HG03432 (cell line): ENCODE measurements at regions not wholly inside any gene's neighbourhood (a gene's known extent, or its start where the extent isn't known, plus 50 kb on each side); places are given as distances from the start of the nearest gene placed in this dataset.
A peak's percentile ranks its signal among the peaks of the same experiment; 100 is the strongest.

Experiments used
- ATAC-seq: cut with Tn5 transposase; IDR thresholded peaks from one replicate; pipeline ENCODE4 v1.9.1; 2021; ENCODE audit warnings: mild to moderate bottlenecking, moderate library complexity; ENCODE audit not compliant: unreplicated experiment

DNA sequence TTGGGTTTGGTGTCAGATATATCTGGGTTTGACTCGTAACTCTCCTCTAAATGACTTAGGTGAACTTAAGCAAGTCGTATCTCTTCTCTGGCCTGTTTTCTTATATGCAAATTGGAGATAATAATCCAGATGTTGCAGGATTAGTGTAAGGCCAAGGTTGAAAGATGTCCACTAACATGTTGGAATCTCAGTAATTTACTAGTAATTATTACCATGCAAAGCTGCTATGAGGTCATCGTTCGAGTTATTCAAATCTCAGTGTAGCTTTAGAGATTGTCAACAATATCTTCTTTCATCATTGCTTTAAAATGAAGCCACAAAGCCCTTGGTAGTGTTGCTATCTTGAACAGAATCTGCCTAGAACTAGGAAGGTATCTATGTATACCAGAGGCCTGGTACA, 437.7 kb upstream of the KLF4 start:
- no peak for ATAC-seq

DNA sequence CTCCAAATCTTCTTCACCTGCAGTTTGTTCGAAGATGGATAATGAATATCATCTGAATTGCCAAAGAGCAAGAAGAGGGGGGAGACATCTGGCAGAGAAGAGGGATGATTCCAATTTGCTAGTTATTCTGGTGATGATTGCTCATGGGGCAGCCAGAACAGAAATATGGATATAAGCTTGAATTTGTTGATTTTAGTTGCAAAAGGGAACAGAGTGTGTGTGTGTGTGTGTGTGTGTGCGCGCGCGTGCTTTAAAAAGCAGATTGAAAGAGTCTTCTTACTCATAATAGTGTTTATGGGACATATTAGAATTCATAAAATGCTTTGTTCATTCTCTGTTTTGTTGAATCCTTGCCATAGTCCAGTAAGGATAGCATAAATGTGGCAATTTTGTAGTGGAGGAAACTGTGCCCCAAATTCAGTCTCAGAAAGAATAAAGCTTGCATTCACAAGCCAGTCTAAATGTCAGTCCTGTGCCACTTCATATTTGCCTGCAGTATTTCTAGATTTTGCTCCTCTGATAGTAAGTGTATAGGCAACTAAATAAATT, 436.3 kb upstream of the KLF4 start:
- no peak for ATAC-seq

DNA sequence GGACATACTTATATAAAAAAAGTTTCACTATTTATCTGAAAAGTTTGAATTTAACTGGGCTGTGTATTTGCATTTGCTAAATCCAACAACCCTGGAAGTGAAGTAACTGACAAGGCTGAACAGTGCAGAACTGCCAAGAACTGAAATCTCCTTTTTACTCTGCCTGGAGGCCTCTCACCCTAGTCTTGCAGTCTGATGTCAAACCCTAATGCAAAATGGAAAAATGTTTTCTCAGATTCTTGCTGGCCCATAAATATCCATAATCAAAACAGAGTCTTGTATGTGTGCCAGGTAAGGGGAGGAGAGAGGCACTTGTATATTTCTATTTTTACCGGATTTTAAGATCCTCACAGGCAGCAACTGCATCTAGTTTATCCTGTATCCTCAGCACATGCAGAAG, 432.7 kb upstream of the KLF4 start:
- ATAC-seq: no peak

DNA sequence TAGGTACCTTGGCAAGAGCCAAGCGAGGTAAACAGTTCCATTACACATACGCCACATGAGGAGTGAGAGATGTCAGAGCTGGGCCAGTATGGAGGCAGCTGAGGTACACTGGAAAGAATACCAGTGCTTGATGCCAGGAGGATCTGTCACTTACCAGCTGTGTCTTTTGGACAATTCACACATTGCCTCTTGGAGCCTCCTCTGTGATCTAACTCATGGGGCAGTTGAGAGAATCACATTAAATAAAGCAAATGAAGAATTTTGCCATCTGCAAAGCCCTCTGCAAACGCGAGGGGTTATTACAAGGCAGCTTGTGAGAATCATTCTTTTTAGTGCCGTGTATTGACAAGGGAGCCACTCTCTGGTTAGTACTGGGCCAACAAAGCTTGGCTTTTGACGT, 429.7 kb upstream of the KLF4 start:
- ATAC-seq: no peak

DNA sequence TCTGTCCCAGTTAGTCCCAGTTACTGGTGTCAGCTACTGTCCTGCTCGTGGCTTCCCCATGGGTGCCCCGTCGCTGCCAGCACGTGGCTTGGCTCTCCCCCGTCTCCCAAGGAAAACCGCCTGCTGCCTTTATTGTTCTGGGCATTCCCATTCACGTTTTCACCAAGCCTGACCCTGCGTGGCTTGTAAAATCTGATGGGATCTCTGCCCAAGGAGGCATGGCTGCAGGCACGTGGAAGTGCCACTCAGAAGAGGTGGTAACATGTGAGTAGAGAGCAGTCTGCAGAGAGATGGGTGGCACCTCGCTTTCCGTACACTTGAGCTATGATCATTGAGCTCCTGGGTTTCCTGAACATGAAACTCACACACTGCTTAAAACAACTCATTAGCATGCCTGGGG, 429.2 kb upstream of the KLF4 start:
- ATAC-seq: no peak

DNA sequence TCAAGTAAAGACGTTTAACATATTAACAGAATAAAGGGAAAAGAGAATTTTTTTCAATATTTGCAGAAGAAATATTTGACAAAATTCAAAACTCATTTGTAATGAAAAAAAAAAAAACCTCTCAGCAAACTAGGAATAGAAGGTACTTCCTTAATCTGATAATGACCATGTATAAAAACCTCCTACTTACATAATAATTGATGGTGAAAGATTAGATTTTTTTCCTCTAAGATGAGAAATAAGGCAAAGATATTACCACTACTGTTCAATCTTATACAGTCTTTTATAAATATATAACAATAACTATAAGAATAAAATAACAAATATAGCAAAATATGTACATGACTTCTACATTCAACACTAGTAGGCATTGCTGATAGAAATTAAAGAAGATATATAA, 424.6 kb upstream of the KLF4 start:
- ATAC-seq: no peak

DNA sequence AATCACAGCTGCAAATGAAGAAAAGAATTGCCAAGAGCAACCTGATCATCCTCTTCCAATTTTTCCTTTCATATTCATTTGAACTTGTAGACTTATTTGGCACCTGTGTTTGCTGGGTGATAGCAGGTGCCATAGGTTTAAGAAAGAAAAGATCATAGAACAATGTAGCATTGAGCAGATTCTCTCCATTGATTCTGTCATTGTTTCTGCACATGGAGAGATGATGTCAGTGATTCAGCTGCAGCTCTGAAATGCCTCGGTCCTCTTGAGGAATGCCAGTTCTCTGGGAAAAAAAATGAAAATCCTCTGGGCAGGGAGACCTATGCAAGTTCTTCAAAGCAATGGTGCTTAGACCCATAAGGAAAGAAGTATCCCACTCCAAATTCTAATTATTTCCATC, 418.1 kb upstream of the KLF4 start:
- ATAC-seq: no peak

DNA sequence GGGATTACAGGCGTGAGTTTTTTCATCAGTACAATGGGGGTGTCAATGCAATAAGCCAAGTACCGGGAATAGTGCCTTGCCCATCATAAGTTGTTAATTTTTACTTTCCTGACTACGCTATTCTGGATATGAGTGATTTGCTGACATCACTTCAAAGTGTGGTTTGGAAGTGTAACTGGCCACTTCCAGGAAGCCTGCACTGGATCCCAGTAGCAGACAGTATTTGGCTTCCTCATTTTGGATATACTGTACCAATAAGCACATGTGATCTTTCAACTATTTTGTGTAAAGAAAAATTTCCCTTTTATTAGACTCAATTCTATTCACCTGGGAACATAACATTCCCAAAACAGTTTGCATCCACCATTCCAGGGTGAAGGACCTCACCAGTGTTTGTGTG, 417.7 kb upstream of the KLF4 start:
- no peak for ATAC-seq

DNA sequence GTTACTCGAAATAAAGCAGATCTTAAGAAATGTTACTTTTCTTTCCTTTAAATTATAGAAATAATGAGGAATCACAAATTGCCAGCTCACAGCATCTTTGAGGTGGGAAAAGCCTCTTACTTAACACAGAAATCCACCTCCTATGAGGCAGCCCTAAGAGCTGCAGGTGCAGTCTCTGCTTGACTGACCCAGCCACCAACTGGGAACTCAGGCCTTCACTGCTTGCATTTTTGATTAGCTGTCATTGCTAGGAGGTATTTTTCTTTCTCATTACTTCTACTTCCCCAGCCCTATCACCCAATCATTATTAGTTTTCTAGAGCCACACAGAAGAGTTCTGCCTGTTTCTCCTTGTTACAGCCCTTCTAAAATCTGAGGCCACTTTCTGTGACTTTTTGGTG, 416.5 kb upstream of the KLF4 start:
- ATAC-seq: no peak

DNA sequence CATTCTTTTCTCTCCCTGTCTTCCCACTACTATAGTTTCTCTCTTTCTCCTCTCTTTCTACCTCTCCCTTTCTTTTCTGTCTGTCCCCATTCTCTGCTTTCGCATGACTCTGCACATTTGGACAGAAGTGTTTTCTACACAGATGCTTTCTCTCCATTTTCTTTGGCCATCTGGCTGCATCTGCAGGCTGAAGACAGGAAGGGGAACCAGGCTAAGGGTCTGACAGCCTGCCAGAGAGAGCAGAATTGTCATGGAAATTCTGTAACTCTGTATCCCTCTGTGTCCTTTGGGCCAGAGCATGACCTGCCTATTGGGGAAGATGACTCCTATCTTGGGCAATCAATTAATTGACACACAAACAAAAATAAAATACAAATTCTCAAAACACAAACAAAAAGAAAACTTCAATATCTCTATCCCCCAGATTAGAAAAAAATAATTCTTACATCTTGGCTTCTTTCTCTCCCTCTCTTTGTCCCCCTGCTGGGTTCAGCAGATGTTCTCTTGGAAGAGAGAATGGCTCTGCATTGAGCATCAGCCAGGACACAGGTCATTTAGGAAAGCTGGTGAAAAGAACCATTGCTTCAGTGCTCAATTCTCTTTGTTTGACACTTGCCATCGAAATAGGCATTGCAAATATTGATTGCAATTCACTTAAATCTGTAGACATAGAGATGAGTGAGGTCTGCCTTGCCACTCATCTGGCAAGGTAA, 415.9 kb upstream of the KLF4 start:
- no peak for ATAC-seq

DNA sequence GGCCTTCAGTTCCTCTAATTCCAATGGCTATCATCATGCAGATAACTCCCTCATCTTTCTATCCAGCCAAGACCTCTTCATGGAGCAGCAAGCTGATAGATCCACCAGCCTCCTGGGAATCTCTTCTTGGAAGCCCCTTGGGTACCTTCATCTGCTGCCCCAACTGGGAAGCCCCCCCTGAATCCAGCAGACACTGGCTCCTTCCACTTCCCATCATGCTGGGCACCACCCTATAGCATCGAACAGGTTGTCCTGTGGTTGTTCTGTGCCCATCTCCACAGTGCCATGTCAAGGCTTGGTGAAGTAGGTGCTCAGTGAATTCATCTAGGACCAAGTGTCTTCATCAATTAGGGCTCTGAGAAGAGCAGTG, 410.4 kb upstream of the KLF4 start:
- ATAC-seq: no peak

DNA sequence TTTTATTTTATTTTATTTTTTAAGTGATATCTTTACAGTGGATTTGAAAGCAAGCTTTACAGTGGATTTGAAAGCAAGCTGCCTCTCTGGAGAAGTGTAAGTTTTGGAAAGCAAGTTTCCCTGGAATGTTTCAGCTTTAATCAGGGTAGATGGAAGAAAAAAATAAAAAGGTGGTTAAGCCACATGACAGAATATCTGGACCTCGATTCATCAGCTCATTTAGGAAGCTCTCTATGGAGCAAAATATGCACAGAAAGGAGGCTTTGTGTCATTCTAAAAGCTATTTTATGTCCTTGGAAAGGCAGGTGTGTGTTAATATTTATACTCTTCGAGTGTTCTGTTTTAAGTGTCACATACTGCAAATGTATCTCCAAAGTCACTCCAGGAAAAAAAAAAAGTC, 409.2 kb upstream of the KLF4 start:
- no peak for ATAC-seq

DNA sequence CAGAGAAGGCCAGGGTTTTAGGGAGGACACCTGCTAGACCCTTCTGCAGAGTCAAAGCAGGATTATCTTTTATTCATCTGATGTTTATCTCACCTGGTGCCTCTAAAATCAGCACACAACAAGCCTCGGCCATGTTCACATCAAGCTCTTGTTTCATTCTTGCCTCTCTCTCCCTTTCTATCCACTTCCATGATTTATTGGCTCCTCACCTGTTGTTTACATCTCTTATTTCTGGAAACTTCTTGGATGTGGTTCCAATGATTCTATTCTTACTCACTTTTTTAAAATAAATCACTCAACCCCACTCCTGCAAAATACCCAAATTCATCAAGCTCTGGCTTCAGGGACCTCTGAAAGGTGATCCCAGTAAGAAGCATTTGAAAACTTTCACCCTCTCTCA, 407.0 kb upstream of the KLF4 start:
- no peak for ATAC-seq

DNA sequence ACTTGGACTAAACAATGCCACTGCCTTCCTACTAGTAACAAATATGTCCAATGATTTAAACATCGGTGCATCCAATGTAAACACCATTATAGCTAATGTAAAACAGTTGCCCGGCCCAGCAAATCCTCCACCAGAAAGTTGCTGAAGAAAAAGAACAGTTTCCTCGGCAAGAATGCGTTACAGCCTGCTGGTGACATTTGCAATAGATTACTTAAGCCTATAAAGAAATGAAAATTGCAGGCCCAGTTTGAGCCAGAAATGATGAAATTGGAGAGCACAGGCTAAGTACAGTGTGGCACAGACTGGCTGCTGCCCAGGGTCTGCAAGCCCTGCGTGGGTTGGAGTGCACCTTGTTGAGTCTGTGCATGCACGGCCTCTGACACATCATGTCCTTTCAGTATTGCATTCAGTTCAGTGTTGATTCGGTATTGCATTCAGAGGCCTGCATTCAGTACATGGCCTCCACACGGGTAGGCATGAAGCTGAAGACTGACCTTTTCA, 406.0 kb upstream of the KLF4 start:
- no peak for ATAC-seq

DNA sequence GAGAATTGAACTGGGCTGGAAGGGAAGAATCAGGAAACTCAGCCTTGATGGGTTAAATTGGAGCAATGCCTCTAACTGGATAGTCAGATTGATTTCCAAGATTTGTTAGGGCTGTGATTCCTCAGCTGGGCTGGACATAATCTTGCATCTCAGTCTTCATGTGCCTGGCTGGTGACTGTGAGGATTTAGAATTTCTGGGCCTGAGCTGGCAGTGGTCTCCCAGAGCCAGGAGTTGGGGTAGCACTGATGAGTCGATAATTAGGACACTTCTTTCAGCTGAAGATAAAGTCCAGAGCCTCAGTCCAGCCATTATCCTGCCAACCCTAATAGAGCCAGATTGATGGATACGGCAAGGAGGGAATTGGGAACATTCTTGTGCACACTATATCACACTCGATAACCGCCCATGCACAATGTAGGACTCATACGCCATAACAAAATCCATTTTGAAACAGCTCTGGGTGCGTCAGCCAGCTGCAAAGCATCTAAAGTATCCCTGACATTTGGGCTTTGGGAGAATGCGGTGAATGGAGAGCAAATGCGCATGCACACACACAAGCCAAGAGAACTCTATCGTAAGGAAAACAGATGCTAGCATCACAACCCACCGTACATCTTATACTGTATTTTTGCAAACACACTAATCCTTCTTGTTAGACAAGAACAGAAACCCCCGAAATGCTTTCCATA, 405.1 kb upstream of the KLF4 start:
- ATAC-seq: no peak

DNA sequence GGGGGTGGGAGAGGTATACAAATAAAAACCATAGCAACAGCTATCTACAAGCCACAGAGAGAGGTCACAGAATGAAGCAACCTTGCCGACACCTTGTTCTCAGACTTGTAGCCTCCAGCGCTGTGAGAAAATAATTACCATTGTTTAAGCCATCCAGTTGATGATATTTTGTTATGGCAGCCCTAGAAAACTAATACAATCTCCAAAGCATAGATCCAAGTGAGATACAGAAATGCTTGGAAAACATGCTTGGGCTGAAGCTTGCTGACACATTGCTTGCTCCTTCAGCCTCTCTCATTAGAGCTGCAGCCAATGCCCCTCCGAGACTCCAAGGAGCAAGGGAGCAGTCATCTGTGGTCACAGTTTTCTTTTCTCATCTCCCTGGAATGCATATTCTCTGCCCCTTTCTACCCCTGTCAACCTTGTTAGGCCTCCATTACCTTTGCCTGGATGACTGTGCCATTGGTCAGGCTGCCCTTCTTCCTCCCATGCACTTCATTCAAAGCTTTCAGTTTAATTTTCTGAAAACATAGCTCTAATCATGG, 401.4 kb upstream of the KLF4 start:
- no peak for ATAC-seq

DNA sequence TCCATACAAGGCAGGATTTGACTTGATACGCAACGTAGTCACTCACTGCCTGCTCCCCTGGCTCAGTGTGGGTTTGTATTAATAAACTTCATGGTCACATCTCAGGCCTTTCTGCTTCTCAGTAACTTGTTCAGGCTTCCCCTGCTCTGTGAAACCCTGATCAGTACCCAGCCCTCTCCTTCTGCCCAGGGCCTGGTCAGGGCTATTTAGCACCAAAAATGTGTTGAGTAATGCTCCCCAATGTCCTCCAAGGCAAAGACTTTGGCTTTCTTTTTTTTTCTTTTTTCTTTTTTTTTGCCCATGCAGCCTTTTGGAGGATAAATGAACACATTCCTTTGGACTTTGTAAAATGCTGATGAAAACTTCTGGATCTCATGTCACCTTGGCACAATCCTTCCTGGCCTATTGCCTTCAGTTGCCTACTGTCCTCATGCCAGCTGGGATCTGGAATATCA, 399.2 kb upstream of the KLF4 start:
- no peak for ATAC-seq

DNA sequence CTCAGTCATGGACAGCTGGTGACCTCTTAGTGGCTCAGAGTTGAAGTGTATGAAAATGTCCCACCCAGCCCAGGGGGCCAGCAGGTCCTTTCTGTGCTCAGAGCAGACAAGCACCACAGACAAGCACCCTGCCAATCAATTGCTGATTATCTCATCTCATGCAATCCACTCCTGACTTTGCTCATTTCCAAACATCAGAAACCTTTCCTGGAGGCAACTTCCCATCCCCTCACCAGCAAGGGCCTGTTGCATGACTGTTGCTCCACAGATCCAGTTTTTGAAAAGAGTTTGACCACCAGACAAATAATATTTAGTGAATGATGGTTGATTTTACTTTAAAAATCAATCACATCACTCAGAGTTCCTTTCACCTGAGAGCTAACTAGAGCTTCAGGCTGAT, 397.3 kb upstream of the KLF4 start:
- no peak for ATAC-seq

DNA sequence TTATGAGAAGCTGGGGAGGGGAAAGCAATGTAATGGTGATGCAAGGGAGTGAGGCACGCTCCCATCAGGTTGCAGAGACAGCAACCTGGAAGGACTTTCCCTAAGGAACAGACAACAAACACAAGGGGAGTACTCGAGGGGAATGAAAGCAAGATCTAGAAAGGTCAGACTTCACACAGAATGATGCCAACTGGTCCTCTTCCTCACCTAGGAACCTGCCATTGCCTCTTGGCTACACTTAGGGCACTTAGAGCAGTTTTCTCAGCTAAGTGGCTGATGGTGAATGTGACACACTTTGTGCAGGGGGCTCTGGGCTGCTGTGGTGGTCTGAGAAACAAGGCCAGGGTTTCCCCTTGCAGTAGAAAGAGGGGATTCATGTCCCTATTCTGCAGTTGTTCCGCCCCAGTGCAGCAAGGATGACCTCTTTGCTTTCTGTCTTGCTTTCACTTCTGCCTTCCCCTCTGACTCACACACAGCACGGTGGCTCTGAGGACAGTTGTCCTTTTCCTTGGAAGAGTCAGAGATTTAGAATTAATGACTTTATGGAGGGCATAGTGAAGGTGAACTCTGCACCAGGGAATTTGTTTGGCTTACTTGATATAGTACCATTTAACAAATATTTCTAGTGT, 394.0 kb upstream of the KLF4 start:
- peak; percentile 99 for ATAC-seq

DNA sequence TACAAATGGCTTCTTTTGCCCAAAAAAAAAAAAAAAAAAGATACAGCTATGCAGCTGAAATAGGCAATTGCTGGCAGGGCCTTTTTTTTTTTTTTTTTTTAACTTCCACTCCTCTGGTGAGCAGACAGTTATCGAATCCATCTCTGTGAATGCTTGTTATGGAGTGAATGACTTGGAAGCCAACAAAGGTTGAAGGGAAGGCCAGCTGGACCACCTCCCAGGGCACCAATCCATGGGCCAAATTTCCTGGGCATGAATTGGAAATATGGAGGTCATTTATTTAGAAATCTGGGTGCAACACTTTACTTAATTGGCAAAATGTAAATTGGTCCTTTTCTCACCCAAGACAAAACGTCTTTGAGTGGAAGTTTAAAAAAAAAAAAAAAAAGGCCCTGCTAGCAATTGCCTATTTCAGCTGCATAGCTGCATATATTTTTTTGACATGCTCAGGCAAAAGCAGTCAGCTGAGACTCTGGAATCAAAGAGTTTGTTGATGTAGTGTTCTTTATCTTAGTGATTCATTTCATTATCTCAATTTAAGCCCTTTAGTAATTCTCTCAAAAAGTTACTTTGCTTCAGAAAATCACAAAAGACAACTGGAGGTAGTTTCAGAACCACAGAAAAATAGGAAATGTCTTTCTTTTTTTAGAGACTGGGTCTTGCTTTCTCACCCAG, 392.2 kb upstream of the KLF4 start:
- no peak for ATAC-seq

DNA sequence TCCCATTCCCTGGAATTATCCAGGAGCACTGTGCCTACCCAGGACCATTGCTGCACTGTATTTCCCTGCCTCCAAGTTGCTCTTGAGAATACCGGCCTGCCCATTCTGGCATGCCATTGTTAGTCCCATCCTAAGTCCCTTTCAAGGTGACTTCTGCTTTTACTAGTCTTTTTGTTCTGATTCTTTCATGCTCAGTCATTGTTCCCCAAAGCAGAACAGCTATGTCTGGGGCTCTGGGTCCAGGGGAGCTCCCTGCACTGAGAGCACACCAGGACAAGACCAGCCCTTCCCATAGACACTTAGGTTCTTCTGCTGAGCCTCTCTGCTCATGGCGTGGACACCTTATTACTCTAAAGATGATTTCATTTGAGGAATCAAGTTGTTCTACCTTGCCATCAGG, 388.9 kb upstream of the KLF4 start:
- no peak for ATAC-seq
